ENCODE measurements at regions not wholly inside any gene's neighbourhood (a gene's known extent, or its start where the extent isn't known, plus 50 kb on each side); places are given as distances from the start of the nearest gene placed in this dataset.
A peak's percentile ranks its signal among the peaks of the same experiment; 100 is the strongest.

DNA sequence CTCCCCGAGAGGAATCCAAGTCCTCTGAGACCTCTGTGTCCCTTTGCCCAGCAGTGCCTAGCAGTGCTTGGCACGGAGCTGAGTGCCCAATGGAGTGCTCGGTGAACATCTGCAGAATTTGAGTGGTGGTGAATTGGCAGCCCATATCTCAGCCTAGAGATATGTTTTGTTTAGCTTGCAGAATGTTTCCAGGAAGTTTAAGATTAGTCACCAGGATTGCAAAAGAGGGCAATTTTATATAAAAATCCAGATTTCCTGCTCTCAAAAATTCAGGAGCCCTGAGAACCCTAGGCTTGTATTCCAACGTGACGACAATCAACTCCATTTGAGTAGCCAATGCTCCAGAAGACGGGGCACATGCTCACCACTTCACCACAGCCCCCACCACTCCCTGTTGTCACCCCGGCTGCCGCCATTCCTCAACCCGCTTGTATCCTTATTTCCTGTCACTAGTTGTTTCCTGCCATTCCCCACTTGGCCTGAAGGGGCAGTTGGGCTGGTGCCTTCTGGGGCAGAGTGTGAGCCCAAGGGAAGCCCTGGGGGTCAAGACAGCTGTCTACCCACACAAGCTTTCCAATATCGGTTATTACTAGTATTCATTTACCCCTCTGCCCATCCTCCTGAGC lies 116.9 kb downstream of the EFNB1 start:
- POLR2A ChIA-PET = interaction anchor here (1.4 kb wide), 1 partner anchor 117 kb away, joined by 6 read pairs; the partner anchor contains the start of gene EFNB1
- H3K79me2 ChIP-seq (ENCODE audit: control insufficient read depth, insufficient read depth, low read length) = no peaks in the 10 kb centered on the region
- intact Hi-C loops (cut with micrococcal nuclease) = loop anchor here (2.0 to 5.0 kb wide), 2 partner anchors 51 to 52 kb away; no protein-coding TSS in a partner anchor
- peak overlapping the region; percentile 14 for H3K9ac ChIP-seq (replicated peaks; ENCODE audit: extremely low read depth, insufficient read depth, low read length)
- H3K9me1 ChIP-seq (replicated peaks; ENCODE audit: control insufficient read depth, extremely low read depth, insufficient read depth, low read length) = no peaks in the 10 kb centered on the region
- H3K27me3 ChIP-seq (ENCODE audit: control insufficient read depth in 2 of 2, insufficient read depth in 2 of 2, low read length in 2 of 2) = no peaks in the 10 kb centered on the region
- FAIRE-seq (peak; percentile 63), DNase-seq (ENCODE audit: low read depth, low spot score) (peak; percentile 54)
- dilution Hi-C loops (cut with MboI; ENCODE audit: extremely low pct_ligation_motif_present, low sequenced_read_pairs) = no loop called here
- no TSS peak for BruUV-seq (replicated peaks)
- no peak overlapping the region for H3K4me2 ChIP-seq (ENCODE audit: insufficient read depth, low read length)
- no peaks in the 10 kb centered on the region for H4K20me1 ChIP-seq (replicated peaks; ENCODE audit: control insufficient read depth, extremely low read depth, insufficient read depth, low read length)
- no peak overlapping the region for H3K4me3 ChIP-seq (replicated peaks in 1 of 3; ENCODE audit: insufficient read depth in 1 of 3, low read depth in 1 of 3, low read length in 3 of 3)
- peaks cover 9% of the 10 kb centered on the region for H3K4me1 ChIP-seq (ENCODE audit: control insufficient read depth, extremely low read depth, insufficient read depth, low read length)
- peak overlapping the region; percentile 74 for H2AFZ ChIP-seq (ENCODE audit: low read depth, low read length)
- H3K27ac ChIP-seq (ENCODE audit: insufficient read depth, low read depth, low read length) = peak overlapping the region; percentile 16
- H3K36me3 ChIP-seq (ENCODE audit: control insufficient read depth in 2 of 2, extremely low read depth in 1 of 2, insufficient read depth in 2 of 2, low read length in 2 of 2) = no peaks in the 10 kb centered on the region
- H3K9me3 ChIP-seq (replicated peaks; ENCODE audit: control insufficient read depth, insufficient read depth, low read length) = no peaks in the 10 kb centered on the region
- CTCF ChIA-PET = interaction anchor here (0.8 to 1.5 kb wide), 4 partner anchors 17 to 117 kb away, joined by 3 to 4 read pairs (median 3); partner anchors contain the start of gene EFNB1
- TF ChIP-seq FOS (IDR thresholded peaks at IDR 0.05; ENCODE audit: borderline replicate concordance, insufficient read depth, low read length) = peak; percentile 35
- no peak for TF ChIP-seq MYC (IDR thresholded peaks at IDR 0.05; ENCODE audit: low read depth, low read length)
- TF ChIP-seq MAX (IDR thresholded peaks at IDR 0.05; ENCODE audit: insufficient read depth, insufficient read length) = no peak
- TF ChIP-seq POLR2A (IDR thresholded peaks at IDR 0.05; ENCODE audit: low read depth, low read length) = no peak
- no peak for TF ChIP-seq GATA2 (IDR thresholded peaks at IDR 0.05; ENCODE audit: insufficient read depth, insufficient read length, low read depth, low read length)
- TF ChIP-seq POLR2AphosphoS5 (IDR thresholded peaks at IDR 0.05; ENCODE audit: insufficient read depth, low read depth, low read length) = no peak
- TF ChIP-seq, protein P1, sequence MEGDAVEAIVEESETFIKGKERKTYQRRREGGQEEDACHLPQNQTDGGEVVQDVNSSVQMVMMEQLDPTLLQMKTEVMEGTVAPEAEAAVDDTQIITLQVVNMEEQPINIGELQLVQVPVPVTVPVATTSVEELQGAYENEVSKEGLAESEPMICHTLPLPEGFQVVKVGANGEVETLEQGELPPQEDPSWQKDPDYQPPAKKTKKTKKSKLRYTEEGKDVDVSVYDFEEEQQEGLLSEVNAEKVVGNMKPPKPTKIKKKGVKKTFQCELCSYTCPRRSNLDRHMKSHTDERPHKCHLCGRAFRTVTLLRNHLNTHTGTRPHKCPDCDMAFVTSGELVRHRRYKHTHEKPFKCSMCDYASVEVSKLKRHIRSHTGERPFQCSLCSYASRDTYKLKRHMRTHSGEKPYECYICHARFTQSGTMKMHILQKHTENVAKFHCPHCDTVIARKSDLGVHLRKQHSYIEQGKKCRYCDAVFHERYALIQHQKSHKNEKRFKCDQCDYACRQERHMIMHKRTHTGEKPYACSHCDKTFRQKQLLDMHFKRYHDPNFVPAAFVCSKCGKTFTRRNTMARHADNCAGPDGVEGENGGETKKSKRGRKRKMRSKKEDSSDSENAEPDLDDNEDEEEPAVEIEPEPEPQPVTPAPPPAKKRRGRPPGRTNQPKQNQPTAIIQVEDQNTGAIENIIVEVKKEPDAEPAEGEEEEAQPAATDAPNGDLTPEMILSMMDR (IDR thresholded peaks at IDR 0.05; ENCODE audit: extremely low read depth in 1 of 2, insufficient read depth in 1 of 2, low read depth in 1 of 2, low read length in 2 of 2) = peak; percentile 27 to 41
- TF ChIP-seq EZH2 (IDR thresholded peaks at IDR 0.05; ENCODE audit: borderline replicate concordance, low read depth, low read length, severe bottlenecking) = no peak
- TF ChIP-seq JUN (IDR thresholded peaks at IDR 0.05; ENCODE audit: borderline replicate concordance, insufficient read depth, insufficient read length, low read depth) = no peak

Data from endothelial cell of umbilical vein (primary cell).